HepG2 (cell line): ENCODE measurements at regions not wholly inside any gene's neighbourhood (a gene's known extent, or its start where the extent isn't known, plus 50 kb on each side); places are given as distances from the start of the nearest gene placed in this dataset.

ENCODE experiments used
- ATAC-seq: fragments of 200-7000 bp; cut with Tn5 transposase; 3 replicates; pipeline ENCODE4 v1.9.1; 2020; ENCODE audit warnings: mild to moderate bottlenecking, moderate library complexity
- BruUV-seq: library from RNA; stranded (reverse); fragments of 400-500 nt; replicated peaks from 2 replicates; lab custom pipeline; 2021; lab: Mats Ljungman, UMichigan
- CTCF ChIA-PET: fragments of 300-600 bp; formaldehyde crosslinking; extraction: SDS; loops from one replicate; lab custom pipeline; 2021; ENCODE audit warnings: low total read pairs, inconsistent platforms, low intra/inter-chr PET ratio; lab: Yijun Ruan, JAX
- POLR2A ChIA-PET: fragments of 350-600 bp; sonication (Branson Sonifier 250); formaldehyde crosslinking; loops from one replicate; lab custom pipeline; 2020; ENCODE audit warnings: antibody characterized with exemption, inconsistent platforms; lab: Yijun Ruan, JAX
- DNase-seq: peaks from one replicate; pipeline ENCODE4 v3.0.0-alpha.2; 2015; ENCODE audit warnings: low spot score
- FAIRE-seq: peaks from 3 replicates; lab custom pipeline; 2011; peaks lifted over from hg19 to GRCh38; lab: Jason Lieb, UNC
- H2AFZ ChIP-seq: one replicate; pipeline ENCODE4 v1.6.1; 2011; ENCODE audit warnings: low read length, inconsistent platforms
- H3K27ac ChIP-seq: fragments of 300-600 bp; 3 replicates; pipeline ENCODE4 v1.8.0; 2011; ENCODE audit warnings: mixed run types, mild to moderate bottlenecking, mixed read lengths, low read length, inconsistent platforms; ENCODE audit not compliant: insufficient read depth; ENCODE audit errors: extremely low read length
- H3K27me3 ChIP-seq, 2 experiments: fragments of 200-600 bp in 1 of 2; 2 replicates in 1 of 2; 3 replicates in 1 of 2; pipeline versions ENCODE4 v1.6.0 to v1.8.0; 2011; ENCODE audit warnings: low read length in 2 of 2, mild to moderate bottlenecking in 2 of 2, moderate library complexity in 2 of 2, inconsistent platforms in 1 of 2; ENCODE audit not compliant: insufficient read depth in 2 of 2, control insufficient read depth in 1 of 2
- H3K36me3 ChIP-seq, 2 experiments: fragments of 200-600 bp in 1 of 2; replicated peaks in 1 of 2; 2 replicates in 1 of 2; 3 replicates in 1 of 2; pipeline versions ENCODE4 v1.5.1 to v1.8.0; 2011; ENCODE audit warnings: low read length in 2 of 2, inconsistent platforms in 1 of 2; ENCODE audit not compliant: insufficient read depth in 2 of 2, control insufficient read depth in 1 of 2
- H3K4me1 ChIP-seq: 2 replicates; pipeline ENCODE4 v1.5.1; 2012; ENCODE audit warnings: low read length, inconsistent platforms; ENCODE audit not compliant: insufficient read depth
- H3K4me2 ChIP-seq: 2 replicates; pipeline ENCODE4 v1.6.0; 2011; ENCODE audit warnings: low read depth, low read length, inconsistent platforms
- H3K4me3 ChIP-seq, 3 experiments: fragments of 200-600 bp in 1 of 3; sonication (generic), shearing (Covaris generic) in 1 of 3; replicated peaks in 1 of 3; 2 replicates each; pipeline ENCODE4 v1.5.1; 2011 to 2016; ENCODE audit warnings: low read length in 3 of 3, inconsistent platforms in 2 of 3, low read depth in 2 of 3, mild to moderate bottlenecking in 2 of 3, control low read depth in 1 of 3, mixed read lengths in 1 of 3; ENCODE audit not compliant: insufficient read depth in 1 of 3
- H3K79me2 ChIP-seq: one replicate; pipeline ENCODE4 v1.6.1; 2011; ENCODE audit warnings: low read length, inconsistent platforms; ENCODE audit not compliant: insufficient read depth
- H3K9ac ChIP-seq: 2 replicates; pipeline ENCODE4 v1.6.0; 2011; ENCODE audit warnings: mild to moderate bottlenecking, low read depth, low read length, inconsistent platforms; ENCODE audit not compliant: insufficient read depth
- H3K9me3 ChIP-seq: 2 replicates; pipeline ENCODE4 v1.5.1; 2012; ENCODE audit warnings: mild to moderate bottlenecking, low read length
- H4K20me1 ChIP-seq: 2 replicates; pipeline ENCODE4 v1.6.0; 2011; ENCODE audit warnings: inconsistent platforms, mild to moderate bottlenecking, low read length, moderate library complexity; ENCODE audit not compliant: insufficient read depth
- CENPBD1 ChIP-seq: sonication (generic); formaldehyde crosslinking; IDR thresholded peaks from 2 replicates; pipeline ENCODE4 v1.8.0; 2022; ENCODE audit warnings: missing genetic modification reagents, low read depth, mild to moderate bottlenecking, borderline replicate concordance
- HNF4G ChIP-seq, 2 experiments: sonication (generic) in 1 of 2; formaldehyde crosslinking in 1 of 2; IDR thresholded peaks; 2 replicates each; pipeline versions ENCODE4 v1.4.0 to v1.6.1; 2011 to 2020; ENCODE audit warnings: borderline replicate concordance in 2 of 2, low read depth in 2 of 2, mild to moderate bottlenecking in 2 of 2, low read length in 1 of 2, missing genetic modification reagents in 1 of 2, moderate library complexity in 1 of 2
- HOXA9 ChIP-seq: sonication (generic); formaldehyde crosslinking; IDR thresholded peaks from 2 replicates; pipeline ENCODE4 v1.8.1; 2022; ENCODE audit warnings: missing genetic modification reagents, mild to moderate bottlenecking, moderate library complexity, borderline replicate concordance
- JUN ChIP-seq: sonication (generic); formaldehyde crosslinking; IDR thresholded peaks from 2 replicates; pipeline ENCODE4 v1.4.0; 2020; ENCODE audit warnings: mild to moderate bottlenecking, missing genetic modification reagents
- NCOA5 ChIP-seq: sonication (generic); formaldehyde crosslinking; IDR thresholded peaks from 2 replicates; pipeline ENCODE4 v1.4.0; 2020; ENCODE audit warnings: missing genetic modification reagents
- POGK ChIP-seq: sonication (generic); formaldehyde crosslinking; conservative IDR thresholded peaks from 2 replicates; pipeline ENCODE4 v1.8.0; 2022; ENCODE audit warnings: mild to moderate bottlenecking, moderate library complexity, missing genetic modification reagents
- POLR2AphosphoS5 ChIP-seq: IDR thresholded peaks from 2 replicates; pipeline ENCODE4 v1.6.1; 2012; ENCODE audit warnings: low read depth, low read length
- TRIM24 ChIP-seq: sonication (generic); formaldehyde crosslinking; IDR thresholded peaks from 2 replicates; pipeline ENCODE4 v1.8.0; 2022; ENCODE audit warnings: mild to moderate bottlenecking, missing genetic modification reagents
- ZBTB39 ChIP-seq: sonication (generic); formaldehyde crosslinking; IDR thresholded peaks from 2 replicates; pipeline ENCODE4 v1.5.0; 2020; ENCODE audit warnings: missing genetic modification reagents
- ZNF558 ChIP-seq: sonication (generic); formaldehyde crosslinking; IDR thresholded peaks from 2 replicates; pipeline ENCODE4 v1.9.0; 2022; ENCODE audit warnings: mild to moderate bottlenecking, missing genetic modification reagents, borderline replicate concordance
- ZNF737 ChIP-seq: sonication (generic); formaldehyde crosslinking; IDR thresholded peaks from 2 replicates; pipeline ENCODE4 v1.5.0; 2020; ENCODE audit warnings: missing genetic modification reagents, mild to moderate bottlenecking, borderline replicate concordance
- ZNF878 ChIP-seq: sonication (generic); formaldehyde crosslinking; IDR thresholded peaks from 2 replicates; pipeline ENCODE4 v1.8.1; 2023; ENCODE audit warnings: mild to moderate bottlenecking, missing genetic modification reagents, moderate library complexity
- WGBS: methylation state at CpG from one replicate; pipeline ENCODE4 v1.1.6; 2017; ENCODE audit warnings: low lambda C conversion rate; 5-methylcytosine and 5-hydroxymethylcytosine counted together
- in situ Hi-C: cut with HindIII; loops from 2 replicates; pipeline ENCODE4 v1.10.0; 2017; ENCODE audit warnings: low pct_unique_long_range_greater_than_20kb; ENCODE audit not compliant: extremely low pct_ligation_motif_present
- intact Hi-C: fragments of 100-400 bp; cut with micrococcal nuclease; formaldehyde crosslinking; loops from one replicate; pipeline ENCODE4 v1.10.0; 2022; ENCODE audit not compliant: unreplicated experiment
- TF ChIP-seq, protein P1 (sequence below): IDR thresholded peaks from 2 replicates; pipeline ENCODE4 v1.6.1; 2016; ENCODE audit warnings: low read depth

DNA sequence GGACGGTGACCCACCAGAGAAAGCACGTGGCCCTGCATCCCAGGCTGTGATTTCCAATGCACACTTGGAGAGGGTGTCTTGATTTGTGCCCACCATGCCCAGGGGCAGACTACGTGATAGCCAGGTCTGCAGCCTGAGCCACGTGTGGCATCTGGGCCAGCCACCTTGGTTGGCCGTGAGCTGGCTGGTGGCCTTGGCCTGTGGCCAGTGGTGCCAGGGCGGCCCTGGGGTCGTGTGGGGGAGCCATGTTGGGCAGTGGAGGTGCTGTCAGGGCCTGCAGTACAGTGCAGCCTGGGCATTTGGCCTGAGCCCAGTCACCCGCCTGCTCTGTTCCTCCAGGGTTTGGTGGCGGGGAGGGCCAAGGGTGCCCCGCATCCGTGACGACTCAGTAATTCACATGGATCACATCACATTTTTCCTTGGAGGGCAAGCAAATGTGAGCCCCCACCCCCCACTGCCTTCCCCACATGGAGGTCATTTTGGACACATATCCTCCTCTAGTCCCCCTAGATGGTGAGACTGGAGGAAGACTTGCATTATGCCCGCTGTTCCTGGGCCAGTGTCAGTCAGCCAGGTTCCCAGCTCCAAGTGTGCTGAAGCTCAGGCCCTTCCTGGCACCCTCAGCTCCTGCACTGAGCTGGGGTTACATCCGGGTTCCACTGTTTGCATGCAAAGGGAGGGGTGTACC lies 201.4 kb downstream of the UBE3A start (continued):
- TF ChIP-seq CENPBD1 (CRISPR knock-in tag) (no peak), ZNF737 (CRISPR knock-in tag) (no peak), ZBTB39 (no peak), HOXA9 (CRISPR knock-in tag) (no peak), NCOA5 (no peak), POLR2AphosphoS5 (no peak), HNF4G (IDR thresholded peaks at IDR 0.05; ENCODE audit: borderline replicate concordance, low read depth, low read length) (no peak), HNF4G (CRISPR knock-in tag; IDR thresholded peaks at IDR 0.05; ENCODE audit: borderline replicate concordance, low read depth) (no peak)
- TF ChIP-seq, protein P1, sequence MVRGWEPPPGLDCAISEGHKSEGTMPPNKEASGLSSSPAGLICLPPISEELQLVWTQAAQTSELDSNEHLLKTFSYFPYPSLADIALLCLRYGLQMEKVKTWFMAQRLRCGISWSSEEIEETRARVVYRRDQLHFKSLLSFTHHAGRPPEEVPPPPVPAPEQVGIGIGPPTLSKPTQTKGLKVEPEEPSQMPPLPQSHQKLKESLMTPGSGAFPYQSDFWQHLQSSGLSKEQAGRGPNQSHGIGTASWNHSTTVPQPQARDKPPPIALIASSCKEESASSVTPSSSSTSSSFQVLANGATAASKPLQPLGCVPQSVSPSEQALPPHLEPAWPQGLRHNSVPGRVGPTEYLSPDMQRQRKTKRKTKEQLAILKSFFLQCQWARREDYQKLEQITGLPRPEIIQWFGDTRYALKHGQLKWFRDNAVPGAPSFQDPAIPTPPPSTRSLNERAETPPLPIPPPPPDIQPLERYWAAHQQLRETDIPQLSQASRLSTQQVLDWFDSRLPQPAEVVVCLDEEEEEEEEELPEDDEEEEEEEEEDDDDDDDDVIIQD (CRISPR knock-in tag) = no peak
- TF ChIP-seq, all 625 proteins: peak for 0

DNA sequence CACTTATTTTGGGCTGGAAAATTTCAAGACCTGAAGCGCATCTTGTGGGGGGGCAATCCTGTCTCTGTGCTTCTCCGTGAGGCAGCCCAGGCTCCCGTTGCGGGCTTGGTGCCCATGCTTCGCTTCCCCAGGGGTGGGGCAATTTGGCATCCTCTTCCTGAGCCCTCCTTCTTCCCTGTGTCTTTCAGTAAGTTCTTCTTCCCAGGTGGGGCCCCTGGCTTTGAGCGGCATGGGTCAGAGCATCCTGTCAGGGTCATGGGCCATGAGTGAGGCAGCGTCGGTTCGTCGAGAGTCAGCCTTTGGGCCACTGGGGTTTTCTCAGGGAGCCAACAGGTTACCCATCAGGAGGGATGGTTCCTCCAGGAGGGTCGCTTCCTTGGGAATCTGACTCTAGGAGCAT lies 200.7 kb downstream of the UBE3A start:
- no peaks in the 10 kb centered on the region for H3K79me2 ChIP-seq
- POLR2A ChIA-PET = no interaction called here
- ATAC-seq = no peak
- TF ChIP-seq ZNF878 (CRISPR knock-in tag) (no peak), POGK (CRISPR knock-in tag) (no peak), JUN (CRISPR knock-in tag) (no peak), TRIM24 (CRISPR knock-in tag) (no peak), ZNF558 (CRISPR knock-in tag) (no peak)
- TF ChIP-seq, all 625 proteins: peak for 0
- FAIRE-seq = no peak
- in situ Hi-C loops = no loop called here
- DNase-seq = no peak
- H3K9ac ChIP-seq = no peak overlapping the region
- no peak overlapping the region for H3K27ac ChIP-seq
- H2AFZ ChIP-seq = no peak overlapping the region
- H3K9me3 ChIP-seq = peaks cover 100% of the 10 kb centered on the region
- no peak overlapping the region for H3K4me2 ChIP-seq
- WGBS = 89% methylated on average over 8 of the region's 11 CpGs
- intact Hi-C loops = no loop called here
- H4K20me1 ChIP-seq = no peaks in the 10 kb centered on the region
- BruUV-seq = no TSS peak
- no peak overlapping the region for H3K4me3 ChIP-seq
- H3K27me3 ChIP-seq = no peaks in the 10 kb centered on the region
- no peaks in the 10 kb centered on the region for H3K4me1 ChIP-seq
- H3K36me3 ChIP-seq = no peaks in the 10 kb centered on the region
- CTCF ChIA-PET = no interaction called here
